Neural crest cell (in vitro differentiated cells): ENCODE measurements at regions not wholly inside any gene's neighbourhood (a gene's known extent, or its start where the extent isn't known, plus 50 kb on each side); places are given as distances from the start of the nearest gene placed in this dataset.

Source experiments
- DNase-seq: peaks from one replicate; pipeline ENCODE4 v3.0.0; 2021; ENCODE audit warnings: low read depth, mixed read lengths, low spot score
- H3K27ac Mint-ChIP-seq: one replicate; pipeline ENCODE4 v1.8.0; 2021; ENCODE audit warnings: mild to moderate bottlenecking, mixed read lengths; ENCODE audit not compliant: unreplicated experiment
- H3K27me3 Mint-ChIP-seq: 2 replicates; pipeline ENCODE4 v1.8.0; 2021; ENCODE audit warnings: low read depth, mild to moderate bottlenecking, mixed read lengths
- H3K36me3 Mint-ChIP-seq: 2 replicates; pipeline ENCODE4 v1.8.0; 2021; ENCODE audit warnings: low read depth, mild to moderate bottlenecking, mixed read lengths
- H3K4me1 Mint-ChIP-seq: 2 replicates; pipeline ENCODE4 v1.8.0; 2021; ENCODE audit warnings: mixed read lengths
- H3K4me3 Mint-ChIP-seq: one replicate; pipeline ENCODE4 v1.8.0; 2021; ENCODE audit warnings: mild to moderate bottlenecking, mixed read lengths
- H3K9me3 Mint-ChIP-seq: 2 replicates; pipeline ENCODE4 v1.8.0; 2021; ENCODE audit warnings: mixed read lengths
- CTCF ChIP-seq: fragments of 200-600 bp; sonication (generic); conservative IDR thresholded peaks from 2 replicates; pipeline ENCODE4 v1.5.0; 2021; ENCODE audit warnings: antibody characterized with exemption, mild to moderate bottlenecking

GRCh38 chr15:38176155-38176554, 76.5 kb upstream of the SPRED1 start:
- no peak overlapping the region for H3K27ac Mint-ChIP-seq
- H3K4me1 Mint-ChIP-seq, result peaks cover 46% of the 10 kb centered on the region

GRCh38 chr15:38176691-38177090, 75.9 kb upstream of the SPRED1 start:
- no peak overlapping the region for H3K27ac Mint-ChIP-seq
- DNase-seq, result no peak
- H3K36me3 Mint-ChIP-seq, result no peaks in the 10 kb centered on the region
- H3K27me3 Mint-ChIP-seq, result no peaks in the 10 kb centered on the region
- H3K4me1 Mint-ChIP-seq, result peaks cover 43% of the 10 kb centered on the region
- no peak for TF ChIP-seq CTCF
- H3K9me3 Mint-ChIP-seq, result peaks cover 7% of the 10 kb centered on the region
- no peak overlapping the region for H3K4me3 Mint-ChIP-seq

More at GRCh38 chr15:38176155-38176554, 76.5 kb upstream of the SPRED1 start:
- TF ChIP-seq CTCF, result no peak
- DNase-seq, result no peak
- Mint-ChIP-seq H3K9me3 (peaks cover 7% of the 10 kb centered on the region), H3K4me3 (no peak overlapping the region), H3K36me3 (no peaks in the 10 kb centered on the region), H3K27me3 (no peaks in the 10 kb centered on the region)

GRCh38 chr15:38182900-38183299, 69.7 kb upstream of the SPRED1 start:
- H3K27me3 Mint-ChIP-seq, result no peaks in the 10 kb centered on the region
- no peak for TF ChIP-seq CTCF
- peaks cover 6% of the 10 kb centered on the region for H3K9me3 Mint-ChIP-seq
- H3K36me3 Mint-ChIP-seq, result no peaks in the 10 kb centered on the region
- H3K4me3 Mint-ChIP-seq, result no peak overlapping the region
- no peak for DNase-seq
- H3K4me1 Mint-ChIP-seq, result peaks cover 39% of the 10 kb centered on the region
- H3K27ac Mint-ChIP-seq, result no peak overlapping the region

- Mint-ChIP-seq H3K4me1 (peaks cover 60% of the 10 kb centered on the region), H3K4me3 (no peak overlapping the region), H3K27me3 (no peaks in the 10 kb centered on the region), H3K36me3 (no peaks in the 10 kb centered on the region), H3K27ac (peak overlapping the region; percentile 7), H3K9me3 (peaks cover 2% of the 10 kb centered on the region)
- DNase-seq, result no peak
- TF ChIP-seq CTCF, result no peak
Observed at GRCh38 chr15:38186507-38186906, 66.1 kb upstream of the SPRED1 start.

- no peak for DNase-seq
- peak overlapping the region; percentile 4 for H3K27ac Mint-ChIP-seq
- H3K4me1 Mint-ChIP-seq, result peaks cover 60% of the 10 kb centered on the region
- peaks cover 2% of the 10 kb centered on the region for H3K9me3 Mint-ChIP-seq
- no peaks in the 10 kb centered on the region for H3K36me3 Mint-ChIP-seq
- TF ChIP-seq CTCF, result no peak
- peak overlapping the region; percentile 28 for H3K4me3 Mint-ChIP-seq
- no peaks in the 10 kb centered on the region for H3K27me3 Mint-ChIP-seq
Observed at GRCh38 chr15:38187630-38188313, 64.9 kb upstream of the SPRED1 start.
